CD14-positive monocyte (primary cell): ENCODE measurements at regions not wholly inside any gene's neighbourhood (a gene's known extent, or its start where the extent isn't known, plus 50 kb on each side); places are given as distances from the start of the nearest gene placed in this dataset.

ENCODE experiments used
- DNase-seq, 3 donors: peaks; one replicate each; pipeline ENCODE4 v3.0.0-alpha.2; 2011 to 2022
- H2AFZ ChIP-seq: 2 replicates; pipeline ENCODE4 v1.6.0; 2012; ENCODE audit warnings: mild to moderate bottlenecking, low read depth, low read length, inconsistent platforms; ENCODE audit not compliant: insufficient read depth, poor library complexity, severe bottlenecking
- H3K27ac ChIP-seq, 2 donors: 1 replicate in 1 of 2; 2 replicates in 1 of 2; pipeline ENCODE4 v1.5.1; 2012 to 2013; ENCODE audit warnings: low read length in 2 of 2, control low read depth in 1 of 2, inconsistent platforms in 1 of 2, low read depth in 1 of 2, mild to moderate bottlenecking in 1 of 2
- H3K27me3 ChIP-seq, 2 donors: one replicate each; pipeline versions ENCODE4 v1.6.0 to v1.6.1; 2011 to 2013; ENCODE audit warnings: low read length in 2 of 2; ENCODE audit not compliant: control insufficient read depth in 2 of 2, insufficient read depth in 2 of 2
- H3K36me3 ChIP-seq, 2 donors: replicated peaks in 1 of 2; 1 replicate in 1 of 2; 2 replicates in 1 of 2; pipeline versions ENCODE4 v1.5.1 to v1.6.1; 2012 to 2013; ENCODE audit warnings: low read length in 2 of 2, control low read depth in 1 of 2, inconsistent platforms in 1 of 2, mild to moderate bottlenecking in 1 of 2; ENCODE audit not compliant: insufficient read depth in 2 of 2, control insufficient read depth in 1 of 2
- H3K4me1 ChIP-seq, 2 donors: 1 replicate in 1 of 2; 2 replicates in 1 of 2; pipeline versions ENCODE4 v1.5.1 to v1.6.1; 2012 to 2013; ENCODE audit warnings: low read length in 2 of 2, control low read depth in 1 of 2, inconsistent platforms in 1 of 2, mild to moderate bottlenecking in 1 of 2, moderate library complexity in 1 of 2; ENCODE audit not compliant: insufficient read depth in 2 of 2, control insufficient read depth in 1 of 2
- H3K4me2 ChIP-seq: replicated peaks from 2 replicates; pipeline ENCODE3; 2012; ENCODE audit warnings: low read length, moderate library complexity, mild to moderate bottlenecking; ENCODE audit not compliant: poor library complexity, severe bottlenecking; ENCODE audit errors: extremely low read depth
- H3K4me3 ChIP-seq, 3 experiments: fragments of 200-600 bp in 1 of 3; sonication (generic) in 1 of 3; replicated peaks in 1 of 3; 1 replicate in 2 of 3; 2 replicates in 1 of 3; pipeline ENCODE4 v1.5.1; 2011 to 2013; ENCODE audit warnings: low read length in 3 of 3, mild to moderate bottlenecking in 3 of 3, control low read depth in 2 of 3, low read depth in 2 of 3, inconsistent platforms in 1 of 3, moderate library complexity in 1 of 3
- H3K79me2 ChIP-seq: 2 replicates; pipeline ENCODE4 v1.6.0; 2012; ENCODE audit warnings: mild to moderate bottlenecking, control low read depth, inconsistent platforms, low read length, moderate library complexity; ENCODE audit not compliant: insufficient read depth
- H3K9ac ChIP-seq: 2 replicates; pipeline ENCODE4 v1.6.0; 2017; ENCODE audit warnings: low read length, mild to moderate bottlenecking; ENCODE audit not compliant: insufficient read depth, poor library complexity, severe bottlenecking
- H3K9me3 ChIP-seq, 2 donors: replicated peaks in 1 of 2; 1 replicate in 1 of 2; 2 replicates in 1 of 2; pipeline versions ENCODE4 v1.5.1 to v1.6.1; 2012 to 2013; ENCODE audit warnings: low read length in 2 of 2, control low read depth in 1 of 2; ENCODE audit not compliant: control insufficient read depth in 1 of 2, insufficient read depth in 1 of 2
- H4K20me1 ChIP-seq: 2 replicates; pipeline ENCODE4 v1.6.0; 2012; ENCODE audit warnings: mild to moderate bottlenecking, low read length, control low read depth, moderate library complexity; ENCODE audit not compliant: insufficient read depth
- H3K27ac Mint-ChIP-seq, 7 donors: one replicate each; pipeline ENCODE4 v1.8.0; 2020; ENCODE audit warnings: mild to moderate bottlenecking in 7 of 7, mixed read lengths in 7 of 7, moderate library complexity in 6 of 7, inconsistent platforms in 2 of 7
- H3K27me3 Mint-ChIP-seq, 3 donors: one replicate each; pipeline ENCODE4 v1.8.0; 2021 to 2022; ENCODE audit warnings: low read depth in 3 of 3, mild to moderate bottlenecking in 3 of 3, mixed read lengths in 3 of 3, moderate library complexity in 3 of 3, inconsistent platforms in 1 of 3
- H3K36me3 Mint-ChIP-seq, 2 donors: one replicate each; pipeline ENCODE4 v1.8.0; 2020; ENCODE audit warnings: mixed read lengths in 2 of 2, inconsistent platforms in 1 of 2, mild to moderate bottlenecking in 1 of 2
- H3K4me1 Mint-ChIP-seq: one replicate; pipeline ENCODE4 v1.8.0; 2020; ENCODE audit warnings: mild to moderate bottlenecking, mixed read lengths
- H3K4me3 Mint-ChIP-seq, 2 donors: one replicate each; pipeline ENCODE4 v1.8.0; 2020; ENCODE audit warnings: mild to moderate bottlenecking in 2 of 2, mixed read lengths in 2 of 2, moderate library complexity in 1 of 2
- H3K9me3 Mint-ChIP-seq, 7 donors: one replicate each; pipeline ENCODE4 v1.8.0; 2020 to 2022; ENCODE audit warnings: mixed read lengths in 7 of 7, mild to moderate bottlenecking in 6 of 7, moderate library complexity in 6 of 7, inconsistent platforms in 2 of 7
- CTCF ChIP-seq: fragments of 200-600 bp; IDR thresholded peaks from one replicate; pipeline ENCODE4 v1.8.0; 2022; ENCODE audit warnings: antibody characterized with exemption, mild to moderate bottlenecking
- WGBS: methylation state at CpG from one replicate; pipeline ENCODE4 v1.1.5; 2013; ENCODE audit warnings: missing lambda C conversion rate; ENCODE audit not compliant: insufficient coverage; 5-methylcytosine and 5-hydroxymethylcytosine counted together
- intact Hi-C, 2 donors: fragments of 100-400 bp; cut with micrococcal nuclease; formaldehyde crosslinking; loops; one replicate each; pipeline versions ENCODE4 v1.15.0 to v1.15.1; 2023

- no peaks in the 10 kb centered on the region for H3K36me3 ChIP-seq
- H3K4me3 ChIP-seq, result no peak overlapping the region
- intact Hi-C loops, result no loop called here
- no peaks in the 10 kb centered on the region for H3K27me3 ChIP-seq
- Mint-ChIP-seq H3K4me1 (peaks cover 4% of the 10 kb centered on the region), H3K27me3 (peaks cover 0 to 6% (median 1%) of the 10 kb centered on the region in 3 donors), H3K9me3 (peaks cover 0 to 2% (median 0%) of the 10 kb centered on the region in 7 donors), H3K4me3 (no peak overlapping the region), H3K36me3 (no peaks in the 10 kb centered on the region), H3K27ac (no peak overlapping the region)
- no peaks in the 10 kb centered on the region for H3K9me3 ChIP-seq
- H4K20me1 ChIP-seq, result no peaks in the 10 kb centered on the region
- WGBS, result no CpG with 5 or more reads among the region's 5 CpGs
- no peaks in the 10 kb centered on the region for H3K79me2 ChIP-seq
- no peak for DNase-seq
- no peaks in the 10 kb centered on the region for H3K4me1 ChIP-seq
- H2AFZ ChIP-seq, result no peak overlapping the region
- no peak overlapping the region for H3K27ac ChIP-seq
- H3K4me2 ChIP-seq, result no peak overlapping the region
- no peak overlapping the region for H3K9ac ChIP-seq
- TF ChIP-seq CTCF, result no peak
These were observed 398.4 kb upstream of the BOD1L1 start for GRCh38 chr4:14025891-14026290.

GRCh38 chr4:14028862-14029261 is 401.3 kb upstream of the BOD1L1 start:
- H3K27ac Mint-ChIP-seq, result no peak overlapping the region
- Histone ChIP-seq H3K27ac (no peak overlapping the region), H3K79me2 (no peaks in the 10 kb centered on the region), H3K9ac (no peak overlapping the region), H4K20me1 (no peaks in the 10 kb centered on the region), H3K27me3 (no peaks in the 10 kb centered on the region), H3K4me2 (no peak overlapping the region), H2AFZ (no peak overlapping the region), H3K4me3 (no peak overlapping the region), H3K36me3 (no peaks in the 10 kb centered on the region), H3K4me1 (no peaks in the 10 kb centered on the region), H3K9me3 (no peaks in the 10 kb centered on the region)
- intact Hi-C loops, result no loop called here
- H3K4me1 Mint-ChIP-seq, result peaks cover 4% of the 10 kb centered on the region
- H3K9me3 Mint-ChIP-seq, result peaks cover 0 to 2% (median 0%) of the 10 kb centered on the region in 7 donors
- TF ChIP-seq CTCF, result no peak
- H3K4me3 Mint-ChIP-seq, result no peak overlapping the region
- no peak for DNase-seq
- peaks cover 0 to 4% (median 0%) of the 10 kb centered on the region in 3 donors for H3K27me3 Mint-ChIP-seq
- 100% methylated on average over 4 of the region's 11 CpGs for WGBS
- H3K36me3 Mint-ChIP-seq, result no peaks in the 10 kb centered on the region
